ENCODE measurements at regions not wholly inside any gene's neighbourhood (a gene's known extent, or its start where the extent isn't known, plus 50 kb on each side); places are given as distances from the start of the nearest gene placed in this dataset.

- no peaks in the 10 kb centered on the region for H3K9me2 ChIP-seq (ENCODE audit: insufficient read depth)
- no peak for DNase-seq
- H3K4me3 ChIP-seq, result no peak overlapping the region
- no peaks in the 10 kb centered on the region for H3K27me3 ChIP-seq (replicated peaks; ENCODE audit: insufficient read depth)
- no peaks in the 10 kb centered on the region for H3K36me3 ChIP-seq (ENCODE audit: low read depth)
- in situ Hi-C loops (cut with MboI), result no loop called here
- no peak overlapping the region for H3K9ac ChIP-seq
- H3K4me2 ChIP-seq (ENCODE audit: unreplicated experiment), result no peak overlapping the region
- no peaks in the 10 kb centered on the region for H4K20me1 ChIP-seq (ENCODE audit: insufficient read depth)
- H3K4me1 ChIP-seq (ENCODE audit: insufficient read depth), result no peaks in the 10 kb centered on the region
- H2AFZ ChIP-seq, result no peak overlapping the region
- no peaks in the 10 kb centered on the region for H3F3A ChIP-seq (ENCODE audit: insufficient read depth)
- no peak for TF ChIP-seq EZH2phosphoT487 (IDR thresholded peaks at IDR 0.05; ENCODE audit: insufficient read depth, low read depth)
- TF ChIP-seq EZH2 (IDR thresholded peaks at IDR 0.05; ENCODE audit: insufficient read depth, poor library complexity, severe bottlenecking), result no peak
- no peaks in the 10 kb centered on the region for H3K79me2 ChIP-seq (ENCODE audit: insufficient read depth)
- no peak overlapping the region for H3K27ac ChIP-seq
- H3K9me3 ChIP-seq (ENCODE audit: low read depth), result no peaks in the 10 kb centered on the region
- 28 to 30% methylated on average over 3 of the region's 3 CpGs for WGBS, 2 experiments (ENCODE audit: low coverage in 1 of 2, low lambda C conversion rate in 2 of 2, missing lambda C conversion rate in 2 of 2)
Observed at GRCh38 chr9:32837551-32838058, 54.3 kb downstream of the TMEM215 start.

GRCh38 chr9:32839013-32839885 lies 55.9 kb downstream of the TMEM215 start:
- Histone ChIP-seq H3K9me2 (ENCODE audit: insufficient read depth) (no peaks in the 10 kb centered on the region), H3K9me3 (ENCODE audit: low read depth) (no peaks in the 10 kb centered on the region), H3K4me2 (ENCODE audit: unreplicated experiment) (no peak overlapping the region), H3F3A (ENCODE audit: insufficient read depth) (no peaks in the 10 kb centered on the region), H3K79me2 (ENCODE audit: insufficient read depth) (no peaks in the 10 kb centered on the region), H3K4me1 (ENCODE audit: insufficient read depth) (no peaks in the 10 kb centered on the region), H4K20me1 (ENCODE audit: insufficient read depth) (no peaks in the 10 kb centered on the region), H3K36me3 (ENCODE audit: low read depth) (no peaks in the 10 kb centered on the region), H2AFZ (no peak overlapping the region), H3K27me3 (replicated peaks; ENCODE audit: insufficient read depth) (no peaks in the 10 kb centered on the region), H3K9ac (no peak overlapping the region), H3K27ac (no peak overlapping the region), H3K4me3 (no peak overlapping the region)
- 3% methylated on average over 7 of the region's 7 CpGs for WGBS, 2 experiments (ENCODE audit: low coverage in 1 of 2, low lambda C conversion rate in 2 of 2, missing lambda C conversion rate in 2 of 2)
- DNase-seq, result peak; percentile 9
- in situ Hi-C loops (cut with MboI), result no loop called here
- no peak for TF ChIP-seq EZH2 (IDR thresholded peaks at IDR 0.05; ENCODE audit: insufficient read depth, poor library complexity, severe bottlenecking)
- TF ChIP-seq EZH2phosphoT487 (IDR thresholded peaks at IDR 0.05; ENCODE audit: insufficient read depth, low read depth), result no peak

- 49 to 65% methylated on average over 2 of the region's 2 CpGs for WGBS, 2 experiments (ENCODE audit: low coverage in 1 of 2, low lambda C conversion rate in 2 of 2, missing lambda C conversion rate in 2 of 2)
- no peak overlapping the region for H3K4me2 ChIP-seq (ENCODE audit: unreplicated experiment)
- no peaks in the 10 kb centered on the region for H3F3A ChIP-seq (ENCODE audit: insufficient read depth)
- H3K9me3 ChIP-seq (ENCODE audit: low read depth), result no peaks in the 10 kb centered on the region
- no peak for DNase-seq
- no peak overlapping the region for H3K27ac ChIP-seq
- no peaks in the 10 kb centered on the region for H3K36me3 ChIP-seq (ENCODE audit: low read depth)
- no peaks in the 10 kb centered on the region for H3K27me3 ChIP-seq (replicated peaks; ENCODE audit: insufficient read depth)
- H3K79me2 ChIP-seq (ENCODE audit: insufficient read depth), result no peaks in the 10 kb centered on the region
- H2AFZ ChIP-seq, result no peak overlapping the region
- H3K9me2 ChIP-seq (ENCODE audit: insufficient read depth), result no peaks in the 10 kb centered on the region
- no peaks in the 10 kb centered on the region for H4K20me1 ChIP-seq (ENCODE audit: insufficient read depth)
- in situ Hi-C loops (cut with MboI), result no loop called here
- no peak for TF ChIP-seq EZH2 (IDR thresholded peaks at IDR 0.05; ENCODE audit: insufficient read depth, poor library complexity, severe bottlenecking)
- no peak for TF ChIP-seq EZH2phosphoT487 (IDR thresholded peaks at IDR 0.05; ENCODE audit: insufficient read depth, low read depth)
- H3K9ac ChIP-seq, result no peak overlapping the region
- H3K4me3 ChIP-seq, result no peak overlapping the region
- H3K4me1 ChIP-seq (ENCODE audit: insufficient read depth), result no peaks in the 10 kb centered on the region
Observed at GRCh38 chr9:32841314-32841713, 58.0 kb downstream of the TMEM215 start.

- H3K36me3 ChIP-seq (ENCODE audit: low read depth), result no peaks in the 10 kb centered on the region
- no peaks in the 10 kb centered on the region for H3F3A ChIP-seq (ENCODE audit: insufficient read depth)
- H3K9ac ChIP-seq, result no peak overlapping the region
- no peaks in the 10 kb centered on the region for H3K9me3 ChIP-seq (ENCODE audit: low read depth)
- H3K4me2 ChIP-seq (ENCODE audit: unreplicated experiment), result no peak overlapping the region
- H3K4me3 ChIP-seq, result no peak overlapping the region
- H3K9me2 ChIP-seq (ENCODE audit: insufficient read depth), result no peaks in the 10 kb centered on the region
- in situ Hi-C loops (cut with MboI), result no loop called here
- TF ChIP-seq EZH2 (IDR thresholded peaks at IDR 0.05; ENCODE audit: insufficient read depth, poor library complexity, severe bottlenecking), result no peak
- TF ChIP-seq EZH2phosphoT487 (IDR thresholded peaks at IDR 0.05; ENCODE audit: insufficient read depth, low read depth), result no peak
- 16 to 23% methylated on average over 1 of the region's 1 CpG for WGBS, 2 experiments (ENCODE audit: low coverage in 1 of 2, low lambda C conversion rate in 2 of 2, missing lambda C conversion rate in 2 of 2)
- no peak overlapping the region for H3K27ac ChIP-seq
- H3K79me2 ChIP-seq (ENCODE audit: insufficient read depth), result no peaks in the 10 kb centered on the region
- no peak overlapping the region for H2AFZ ChIP-seq
- no peaks in the 10 kb centered on the region for H3K27me3 ChIP-seq (replicated peaks; ENCODE audit: insufficient read depth)
- no peaks in the 10 kb centered on the region for H4K20me1 ChIP-seq (ENCODE audit: insufficient read depth)
- no peak for DNase-seq
- H3K4me1 ChIP-seq (ENCODE audit: insufficient read depth), result no peaks in the 10 kb centered on the region
Observed at GRCh38 chr9:32843295-32843694, 60.0 kb downstream of the TMEM215 start.
